Osteoblast (primary cell): ENCODE measurements at regions not wholly inside any gene's neighbourhood (a gene's known extent, or its start where the extent isn't known, plus 50 kb on each side); places are given as distances from the start of the nearest gene placed in this dataset.
"Not testable (repeated sequence)": the region's sequence is repeated elsewhere in the genome, so short reads cannot be mapped to it uniquely, and the experiment has no call there.

Source experiments
- DNase-seq: peaks from one replicate; pipeline ENCODE4 v3.0.0; 2011; ENCODE audit warnings: low spot score, mixed read lengths; ENCODE audit not compliant: insufficient read length; ENCODE audit errors: missing footprints
- H2AFZ ChIP-seq: 2 replicates; pipeline ENCODE4 v1.6.0; 2011; ENCODE audit warnings: mild to moderate bottlenecking, low read length
- H3K27ac ChIP-seq: 2 replicates; pipeline ENCODE4 v1.5.1; 2011; ENCODE audit warnings: mild to moderate bottlenecking, low read depth, low read length, moderate library complexity
- H3K27me3 ChIP-seq: 2 replicates; pipeline ENCODE4 v1.6.0; 2012; ENCODE audit warnings: mild to moderate bottlenecking, control low read depth, inconsistent platforms, low read length, moderate library complexity; ENCODE audit not compliant: insufficient read depth
- H3K36me3 ChIP-seq: 2 replicates; pipeline ENCODE4 v1.5.1; 2011; ENCODE audit warnings: mild to moderate bottlenecking, low read length, control low read depth, moderate library complexity; ENCODE audit not compliant: insufficient read depth
- H3K4me1 ChIP-seq: 2 replicates; pipeline ENCODE4 v1.5.1; 2011; ENCODE audit warnings: mild to moderate bottlenecking, low read length, control low read depth, moderate library complexity; ENCODE audit not compliant: insufficient read depth
- H3K4me2 ChIP-seq: 2 replicates; pipeline ENCODE4 v1.6.0; 2011; ENCODE audit warnings: mild to moderate bottlenecking, low read length; ENCODE audit not compliant: insufficient read depth
- H3K4me3 ChIP-seq: fragments of 200-600 bp; sonication (generic); 3 replicates; pipeline ENCODE4 v1.5.1; 2012; ENCODE audit warnings: mild to moderate bottlenecking, low read length, inconsistent platforms; ENCODE audit not compliant: insufficient read depth
- H3K79me2 ChIP-seq: 2 replicates; pipeline ENCODE4 v1.6.0; 2012; ENCODE audit warnings: mild to moderate bottlenecking, low read length, control low read depth, inconsistent platforms; ENCODE audit not compliant: insufficient read depth
- H3K9me3 ChIP-seq: 2 replicates; pipeline ENCODE4 v1.5.1; 2011; ENCODE audit warnings: low read depth, low read length, control low read depth
- H4K20me1 ChIP-seq: 2 replicates; pipeline ENCODE4 v1.6.0; 2012; ENCODE audit warnings: mild to moderate bottlenecking, low read length, control low read depth; ENCODE audit not compliant: insufficient read depth

DNA sequence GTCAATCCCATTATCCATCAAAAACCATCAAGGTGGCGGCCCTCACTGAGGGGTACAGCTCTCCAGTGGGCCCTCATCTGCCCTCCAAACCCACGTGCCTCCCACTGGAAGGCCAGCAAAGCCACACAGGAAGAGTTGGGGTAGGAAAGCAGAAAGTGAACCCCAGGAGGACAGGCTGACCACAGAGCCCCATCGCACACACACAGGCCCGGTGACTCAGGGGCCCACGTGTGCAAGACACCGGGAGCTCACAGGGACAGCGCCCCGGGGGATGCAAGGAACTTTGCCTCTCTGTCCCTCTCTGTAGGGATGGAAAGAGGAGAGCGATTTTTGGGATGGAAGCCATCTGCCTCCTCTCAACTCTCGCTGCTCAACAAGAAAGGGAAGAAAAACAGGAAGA lies 85.0 kb upstream of the FRG2C start:
- H3K27me3 ChIP-seq, H3K4me2 ChIP-seq: not testable (repeated sequence)

DNA sequence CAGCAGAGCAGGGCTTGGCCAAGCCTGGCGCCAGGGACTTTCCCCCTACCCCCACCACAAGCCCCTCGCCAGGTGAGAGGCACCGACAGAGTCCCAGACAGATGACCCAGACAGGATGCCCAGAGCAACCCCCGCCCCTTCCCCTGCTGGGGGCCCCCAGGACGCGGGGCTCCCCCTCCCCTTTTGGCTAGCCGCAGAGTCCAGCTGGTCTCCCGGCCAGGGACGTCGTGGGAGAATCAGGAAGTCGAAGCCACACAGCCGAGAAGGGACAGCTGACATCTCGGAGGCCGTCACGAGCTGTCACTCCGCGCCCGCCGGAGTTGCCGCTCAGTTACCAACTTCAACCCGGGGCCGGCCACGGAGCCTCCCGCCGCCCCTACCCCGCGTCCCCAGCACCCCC lies 84.6 kb upstream of the FRG2C start:
- H4K20me1 ChIP-seq, H3K4me1 ChIP-seq, H2AFZ ChIP-seq, H3K9me3 ChIP-seq, H3K4me2 ChIP-seq, H3K27me3 ChIP-seq, H3K79me2 ChIP-seq, H3K27ac ChIP-seq, DNase-seq, H3K36me3 ChIP-seq, H3K4me3 ChIP-seq: not testable (repeated sequence)

More for the DNA sequence above, 85.0 kb upstream of the FRG2C start:
- H3K36me3 ChIP-seq, H3K9me3 ChIP-seq, H3K4me1 ChIP-seq, H3K27ac ChIP-seq, H3K79me2 ChIP-seq, H2AFZ ChIP-seq, H3K4me3 ChIP-seq, H4K20me1 ChIP-seq, DNase-seq: not testable (repeated sequence)

DNA sequence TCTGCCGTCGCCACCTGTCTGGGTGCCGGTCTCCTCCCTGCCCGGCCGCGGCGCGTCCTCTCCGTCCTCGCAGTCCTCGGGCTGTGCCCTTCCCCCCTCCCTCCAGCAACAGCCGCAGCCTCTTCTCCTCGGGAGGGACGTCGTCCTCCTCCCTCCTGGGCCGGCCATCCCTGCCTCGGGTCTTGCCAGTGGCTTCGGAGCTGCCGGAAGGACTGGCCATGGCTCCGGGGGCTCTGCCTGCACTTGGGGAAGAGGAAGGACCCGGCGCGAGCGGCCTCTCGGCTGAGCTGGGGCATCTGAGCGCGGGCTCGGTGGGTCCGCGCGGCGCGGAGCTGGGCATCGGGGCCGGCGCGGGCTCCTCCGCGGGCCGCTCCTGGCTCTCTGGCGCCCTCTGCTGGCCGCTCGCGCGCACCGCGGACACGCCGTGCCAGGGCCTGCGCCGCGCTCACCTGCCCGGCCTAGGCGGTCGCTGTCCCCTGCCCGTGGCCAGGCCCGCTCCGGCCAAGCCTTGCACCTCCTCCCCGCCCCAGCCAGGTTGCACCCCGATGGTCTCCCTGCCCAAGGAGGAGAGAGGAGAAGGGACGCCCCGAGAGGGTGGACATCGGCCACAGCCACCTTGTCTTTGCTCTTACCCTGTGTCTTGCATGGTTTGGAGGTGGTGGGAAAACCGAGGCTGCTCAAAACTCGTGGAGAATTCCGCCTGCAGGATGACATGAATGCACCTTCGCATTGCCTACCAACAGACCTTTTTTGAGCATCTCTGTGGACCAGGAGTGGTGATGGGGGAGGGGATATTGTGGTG lies 83.9 kb upstream of the FRG2C start:
- H4K20me1 ChIP-seq, H3K4me1 ChIP-seq: not testable (repeated sequence)

DNA sequence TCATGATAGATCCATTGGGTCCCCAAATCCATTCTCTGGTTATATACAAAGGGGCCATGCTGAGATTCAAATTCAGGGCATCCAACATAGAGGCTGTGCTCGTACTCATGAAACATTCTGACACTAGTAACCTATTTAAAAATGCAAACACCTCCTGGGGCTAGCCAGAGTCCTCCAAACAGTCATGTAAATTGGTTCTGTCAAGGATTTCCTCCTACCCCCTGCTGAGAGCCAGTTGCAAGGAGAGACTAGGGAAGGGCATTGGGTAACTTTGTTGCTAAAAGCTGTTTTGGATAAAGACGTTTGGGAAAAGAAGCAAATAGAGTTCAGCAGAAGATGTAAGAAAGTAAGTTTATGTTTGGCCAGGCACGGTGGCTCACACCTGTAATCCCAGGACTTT lies 81.6 kb upstream of the FRG2C start:
- not testable (repeated sequence) for DNase-seq, H4K20me1 ChIP-seq, H3K27me3 ChIP-seq, H3K4me3 ChIP-seq, H3K36me3 ChIP-seq, H2AFZ ChIP-seq, H3K79me2 ChIP-seq, H3K4me2 ChIP-seq, H3K4me1 ChIP-seq, H3K27ac ChIP-seq, H3K9me3 ChIP-seq

More for the DNA sequence above, 83.9 kb upstream of the FRG2C start:
- peak; percentile 76 for DNase-seq
- H3K79me2 ChIP-seq, H3K9me3 ChIP-seq, H3K36me3 ChIP-seq, H3K27ac ChIP-seq, H3K27me3 ChIP-seq: not testable (repeated sequence)
- Histone ChIP-seq H2AFZ (peak overlapping the region; percentile 74), H3K4me2 (peak overlapping the region; percentile 65), H3K4me3 (peak overlapping the region; percentile 53)

DNA sequence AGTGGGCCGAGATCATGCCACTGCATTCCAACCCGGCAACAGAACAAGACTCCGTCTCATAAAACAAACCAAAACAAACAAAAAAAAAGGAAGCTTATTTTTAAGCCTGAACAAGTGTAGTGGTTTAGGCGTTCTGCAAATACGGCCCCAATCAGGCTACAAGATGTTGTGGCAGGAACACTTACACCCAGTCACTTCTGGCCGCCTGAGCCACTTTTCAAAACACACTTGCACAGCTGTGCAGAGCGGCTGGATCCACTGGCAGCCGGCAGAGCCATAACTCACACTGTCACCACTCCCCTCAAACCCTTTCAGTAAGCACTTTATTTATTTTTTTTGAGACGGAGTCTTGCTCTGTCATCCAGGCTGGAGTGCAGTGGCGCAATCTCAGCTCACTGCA lies 81.0 kb upstream of the FRG2C start:
- H3K4me2 ChIP-seq, H3K27me3 ChIP-seq, H3K36me3 ChIP-seq, H2AFZ ChIP-seq, H3K9me3 ChIP-seq, H4K20me1 ChIP-seq, H3K27ac ChIP-seq, H3K4me3 ChIP-seq, DNase-seq, H3K4me1 ChIP-seq, H3K79me2 ChIP-seq: not testable (repeated sequence)

DNA sequence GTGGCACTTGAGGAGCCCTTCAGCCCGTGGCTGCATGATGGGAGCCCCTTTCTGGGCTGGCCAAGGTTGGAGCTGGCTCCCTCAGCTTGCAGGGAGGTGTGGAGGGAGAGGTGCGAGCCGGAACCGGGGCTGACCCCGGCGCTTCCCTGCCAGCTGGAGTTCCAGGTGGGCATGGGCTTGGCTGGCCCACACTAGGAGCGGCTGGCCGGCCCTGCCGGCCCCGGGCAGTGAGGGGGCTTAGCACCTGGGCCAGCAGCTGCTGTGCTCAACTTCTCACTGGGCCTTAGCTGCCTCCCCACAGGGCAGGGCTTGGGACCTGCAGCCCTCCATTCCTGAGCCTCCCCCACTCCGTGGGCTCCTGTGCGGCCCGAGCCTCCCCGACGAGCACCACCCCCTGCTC lies 76.4 kb upstream of the FRG2C start:
- not testable (repeated sequence) for H3K9me3 ChIP-seq, H3K36me3 ChIP-seq, H3K4me3 ChIP-seq, H3K27me3 ChIP-seq, H3K27ac ChIP-seq, DNase-seq, H3K79me2 ChIP-seq, H3K4me2 ChIP-seq, H2AFZ ChIP-seq, H3K4me1 ChIP-seq, H4K20me1 ChIP-seq

DNA sequence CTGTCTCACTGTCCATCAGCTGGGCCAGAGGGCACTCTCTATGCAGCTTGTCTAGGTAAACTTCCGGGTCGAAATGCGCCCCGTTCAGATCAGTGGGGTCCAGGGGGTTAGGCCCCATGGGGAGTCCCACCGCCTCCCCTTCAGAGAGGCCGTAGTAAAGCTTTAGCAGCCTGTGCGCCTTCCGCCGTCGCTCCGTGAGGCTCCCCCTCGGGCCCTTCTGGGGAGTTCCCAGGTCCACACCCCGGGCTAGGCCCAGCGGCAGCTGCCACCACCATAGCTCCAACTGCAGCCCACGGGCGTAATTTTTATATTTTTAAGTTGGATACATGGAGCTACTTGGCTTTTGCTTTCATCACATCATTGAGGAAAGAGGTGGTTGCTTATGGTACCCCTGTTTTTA lies 73.7 kb upstream of the FRG2C start:
- H3K9me3 ChIP-seq, H3K27ac ChIP-seq, H3K36me3 ChIP-seq, H3K4me2 ChIP-seq, DNase-seq, H3K4me3 ChIP-seq, H3K4me1 ChIP-seq, H4K20me1 ChIP-seq, H3K27me3 ChIP-seq, H3K79me2 ChIP-seq, H2AFZ ChIP-seq: not testable (repeated sequence)

DNA sequence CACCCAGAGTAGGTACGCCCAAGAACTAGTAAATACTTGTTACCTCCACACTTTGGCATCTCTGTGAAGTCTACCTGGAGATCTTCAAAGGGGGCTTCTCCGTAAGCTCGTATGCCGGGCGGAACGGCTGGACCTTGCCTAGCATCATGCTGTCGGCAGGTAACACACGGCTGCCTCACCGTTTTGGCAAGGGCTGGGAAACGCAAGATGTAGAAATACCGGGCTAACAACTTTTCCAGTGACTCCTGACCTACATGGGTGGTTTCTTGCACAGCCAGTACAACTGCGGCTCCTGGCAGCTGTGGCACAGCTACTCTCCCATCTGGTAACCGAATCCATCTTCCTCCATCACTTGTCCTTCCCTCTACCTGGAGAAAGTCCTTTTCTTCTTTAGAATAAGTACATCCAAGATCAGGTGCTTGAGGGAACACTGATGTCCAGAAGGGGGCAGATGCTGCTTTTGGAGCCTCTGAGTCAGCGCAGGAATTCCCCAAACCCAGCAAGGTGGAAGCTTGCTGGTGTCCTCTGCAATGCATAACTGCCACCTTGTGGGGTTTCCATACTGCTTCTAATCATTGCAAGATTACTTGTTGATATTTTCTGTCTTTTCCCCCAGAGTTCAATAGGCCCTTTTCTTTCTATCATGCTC lies 59.7 kb upstream of the FRG2C start:
- H3K36me3 ChIP-seq, H3K9me3 ChIP-seq, DNase-seq, H3K27me3 ChIP-seq, H3K4me2 ChIP-seq, H3K4me1 ChIP-seq, H4K20me1 ChIP-seq, H3K4me3 ChIP-seq, H2AFZ ChIP-seq, H3K27ac ChIP-seq, H3K79me2 ChIP-seq: not testable (repeated sequence)

DNA sequence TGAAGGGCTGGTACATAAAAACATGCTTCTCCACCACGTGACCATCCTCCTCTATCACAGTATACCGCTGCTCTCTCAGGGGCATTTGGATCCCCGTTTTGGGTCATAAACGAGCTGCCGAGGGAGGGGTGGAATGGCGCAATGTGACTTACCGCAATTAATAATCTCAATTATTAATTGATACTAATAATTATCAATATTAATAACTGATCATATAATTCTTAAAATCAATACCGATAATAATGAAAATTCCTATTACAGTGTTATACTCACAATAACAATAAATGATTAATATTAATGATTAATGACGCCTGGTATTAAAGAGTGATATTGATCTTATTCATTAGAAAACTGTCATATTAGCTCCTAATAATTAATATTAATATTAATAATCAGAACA lies 56.1 kb upstream of the FRG2C start:
- not testable (repeated sequence) for H3K36me3 ChIP-seq, H3K4me2 ChIP-seq, H3K4me3 ChIP-seq, H4K20me1 ChIP-seq, H2AFZ ChIP-seq, H3K27ac ChIP-seq, H3K79me2 ChIP-seq, H3K27me3 ChIP-seq, H3K9me3 ChIP-seq, H3K4me1 ChIP-seq, DNase-seq
